ENCODE measurements at regions not wholly inside any gene's neighbourhood (a gene's known extent, or its start where the extent isn't known, plus 50 kb on each side); places are given as distances from the start of the nearest gene placed in this dataset.

DNA sequence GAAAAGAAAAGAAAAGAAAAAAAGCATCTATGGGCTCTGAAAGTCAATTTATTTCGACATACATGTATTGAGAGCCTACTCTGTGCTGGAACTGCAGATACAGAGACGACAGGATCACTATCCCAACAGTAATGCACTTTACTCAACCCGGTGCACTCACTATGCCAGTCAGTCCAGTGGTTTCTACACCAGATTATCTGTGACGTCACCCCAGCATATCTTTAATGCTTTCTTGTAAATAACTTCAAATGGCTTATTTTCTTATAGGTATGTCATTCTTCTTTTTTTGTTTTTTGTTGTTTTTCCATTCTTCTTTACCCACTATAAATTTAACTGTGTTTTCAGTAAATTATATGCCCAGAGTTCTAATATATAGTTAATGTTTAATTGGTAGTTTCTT lies 800.0 kb upstream of the FANCL start:
- TF ChIP-seq, protein P1, sequence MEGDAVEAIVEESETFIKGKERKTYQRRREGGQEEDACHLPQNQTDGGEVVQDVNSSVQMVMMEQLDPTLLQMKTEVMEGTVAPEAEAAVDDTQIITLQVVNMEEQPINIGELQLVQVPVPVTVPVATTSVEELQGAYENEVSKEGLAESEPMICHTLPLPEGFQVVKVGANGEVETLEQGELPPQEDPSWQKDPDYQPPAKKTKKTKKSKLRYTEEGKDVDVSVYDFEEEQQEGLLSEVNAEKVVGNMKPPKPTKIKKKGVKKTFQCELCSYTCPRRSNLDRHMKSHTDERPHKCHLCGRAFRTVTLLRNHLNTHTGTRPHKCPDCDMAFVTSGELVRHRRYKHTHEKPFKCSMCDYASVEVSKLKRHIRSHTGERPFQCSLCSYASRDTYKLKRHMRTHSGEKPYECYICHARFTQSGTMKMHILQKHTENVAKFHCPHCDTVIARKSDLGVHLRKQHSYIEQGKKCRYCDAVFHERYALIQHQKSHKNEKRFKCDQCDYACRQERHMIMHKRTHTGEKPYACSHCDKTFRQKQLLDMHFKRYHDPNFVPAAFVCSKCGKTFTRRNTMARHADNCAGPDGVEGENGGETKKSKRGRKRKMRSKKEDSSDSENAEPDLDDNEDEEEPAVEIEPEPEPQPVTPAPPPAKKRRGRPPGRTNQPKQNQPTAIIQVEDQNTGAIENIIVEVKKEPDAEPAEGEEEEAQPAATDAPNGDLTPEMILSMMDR (IDR thresholded peaks at IDR 0.05), result no peak
- no peak for TF ChIP-seq POLR2A (IDR thresholded peaks at IDR 0.05)

All from Peyer's patch (tissue), 4 donors.